Neural crest cell (in vitro differentiated cells): ENCODE measurements at regions not wholly inside any gene's neighbourhood (a gene's known extent, or its start where the extent isn't known, plus 50 kb on each side); places are given as distances from the start of the nearest gene placed in this dataset.

ENCODE experiments used
- DNase-seq: peaks from one replicate; pipeline ENCODE4 v3.0.0; 2021; ENCODE audit warnings: low read depth, mixed read lengths, low spot score
- H3K27ac Mint-ChIP-seq: one replicate; pipeline ENCODE4 v1.8.0; 2021; ENCODE audit warnings: mild to moderate bottlenecking, mixed read lengths; ENCODE audit not compliant: unreplicated experiment
- H3K27me3 Mint-ChIP-seq: 2 replicates; pipeline ENCODE4 v1.8.0; 2021; ENCODE audit warnings: low read depth, mild to moderate bottlenecking, mixed read lengths
- H3K36me3 Mint-ChIP-seq: 2 replicates; pipeline ENCODE4 v1.8.0; 2021; ENCODE audit warnings: low read depth, mild to moderate bottlenecking, mixed read lengths
- H3K4me1 Mint-ChIP-seq: 2 replicates; pipeline ENCODE4 v1.8.0; 2021; ENCODE audit warnings: mixed read lengths
- H3K4me3 Mint-ChIP-seq: one replicate; pipeline ENCODE4 v1.8.0; 2021; ENCODE audit warnings: mild to moderate bottlenecking, mixed read lengths
- H3K9me3 Mint-ChIP-seq: 2 replicates; pipeline ENCODE4 v1.8.0; 2021; ENCODE audit warnings: mixed read lengths
- TF ChIP-seq, protein P1 (sequence below): fragments of 200-600 bp; sonication (generic); conservative IDR thresholded peaks from 2 replicates; pipeline ENCODE4 v1.5.0; 2021; ENCODE audit warnings: antibody characterized with exemption, mild to moderate bottlenecking

DNA sequence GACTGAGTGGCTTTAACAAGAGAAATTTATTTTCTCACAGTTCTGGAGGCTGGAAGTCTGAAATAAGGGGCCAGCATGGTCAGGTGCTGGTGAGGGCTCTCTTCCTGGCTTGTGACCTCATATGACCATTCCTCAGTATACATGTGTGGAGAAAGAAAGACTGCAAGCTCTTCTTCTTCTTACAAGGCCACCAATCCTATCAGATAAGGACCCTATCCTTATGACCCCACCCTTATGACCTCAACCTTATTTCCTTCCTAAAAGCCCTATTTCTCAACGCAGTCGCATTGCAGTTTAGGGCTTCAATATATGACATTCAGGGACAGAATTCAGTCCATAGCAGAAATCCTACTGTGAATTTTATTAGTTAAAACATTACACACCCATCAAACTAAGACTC, 124.4 kb upstream of the RAG2 start:
- no peaks in the 10 kb centered on the region for H3K9me3 Mint-ChIP-seq
- no peaks in the 10 kb centered on the region for H3K4me1 Mint-ChIP-seq
- H3K36me3 Mint-ChIP-seq = no peaks in the 10 kb centered on the region
- DNase-seq = no peak
- H3K27ac Mint-ChIP-seq = no peak overlapping the region
- TF ChIP-seq, protein P1, sequence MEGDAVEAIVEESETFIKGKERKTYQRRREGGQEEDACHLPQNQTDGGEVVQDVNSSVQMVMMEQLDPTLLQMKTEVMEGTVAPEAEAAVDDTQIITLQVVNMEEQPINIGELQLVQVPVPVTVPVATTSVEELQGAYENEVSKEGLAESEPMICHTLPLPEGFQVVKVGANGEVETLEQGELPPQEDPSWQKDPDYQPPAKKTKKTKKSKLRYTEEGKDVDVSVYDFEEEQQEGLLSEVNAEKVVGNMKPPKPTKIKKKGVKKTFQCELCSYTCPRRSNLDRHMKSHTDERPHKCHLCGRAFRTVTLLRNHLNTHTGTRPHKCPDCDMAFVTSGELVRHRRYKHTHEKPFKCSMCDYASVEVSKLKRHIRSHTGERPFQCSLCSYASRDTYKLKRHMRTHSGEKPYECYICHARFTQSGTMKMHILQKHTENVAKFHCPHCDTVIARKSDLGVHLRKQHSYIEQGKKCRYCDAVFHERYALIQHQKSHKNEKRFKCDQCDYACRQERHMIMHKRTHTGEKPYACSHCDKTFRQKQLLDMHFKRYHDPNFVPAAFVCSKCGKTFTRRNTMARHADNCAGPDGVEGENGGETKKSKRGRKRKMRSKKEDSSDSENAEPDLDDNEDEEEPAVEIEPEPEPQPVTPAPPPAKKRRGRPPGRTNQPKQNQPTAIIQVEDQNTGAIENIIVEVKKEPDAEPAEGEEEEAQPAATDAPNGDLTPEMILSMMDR = no peak
- H3K27me3 Mint-ChIP-seq = peaks cover 15% of the 10 kb centered on the region
- no peak overlapping the region for H3K4me3 Mint-ChIP-seq

DNA sequence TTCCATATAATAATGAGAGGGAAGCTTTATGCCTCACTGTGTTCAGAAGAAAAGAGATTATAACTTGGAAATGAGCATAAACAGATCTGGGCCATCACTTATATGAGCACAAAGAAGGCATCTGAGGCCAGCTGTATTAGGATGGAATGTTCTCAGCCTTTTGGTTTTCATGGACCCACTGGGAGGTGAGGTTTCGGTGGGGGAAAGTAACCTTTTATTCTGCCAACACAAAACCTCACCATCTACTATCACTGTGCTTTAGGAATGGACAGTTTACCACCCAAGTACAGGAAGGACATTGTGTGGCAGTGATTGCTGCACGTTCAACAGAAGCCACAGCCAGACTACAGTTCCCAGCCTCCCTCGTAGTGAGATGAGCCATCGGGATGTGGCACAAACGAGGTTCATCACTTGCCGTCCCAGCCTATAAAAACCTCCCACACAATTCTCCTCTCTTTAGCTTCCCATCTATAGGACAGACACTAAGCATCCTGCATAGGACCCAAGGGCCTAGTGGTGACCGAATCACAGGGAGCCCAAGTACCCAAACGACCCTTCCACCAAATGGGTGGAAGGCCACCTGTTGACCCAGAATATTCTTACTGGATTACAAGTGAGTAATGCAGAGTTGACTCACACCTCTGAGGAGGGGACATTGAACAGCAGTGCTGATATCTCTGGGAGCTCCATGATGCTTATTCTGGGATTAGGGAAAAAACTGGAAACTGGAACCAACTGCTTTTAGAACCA, 121.5 kb upstream of the RAG2 start:
- Mint-ChIP-seq H3K36me3 (no peaks in the 10 kb centered on the region), H3K9me3 (no peaks in the 10 kb centered on the region), H3K4me1 (no peaks in the 10 kb centered on the region), H3K27me3 (peaks cover 18% of the 10 kb centered on the region), H3K27ac (peak overlapping the region; percentile 22), H3K4me3 (no peak overlapping the region)
- TF ChIP-seq, protein P1 = no peak
- no peak for DNase-seq

DNA sequence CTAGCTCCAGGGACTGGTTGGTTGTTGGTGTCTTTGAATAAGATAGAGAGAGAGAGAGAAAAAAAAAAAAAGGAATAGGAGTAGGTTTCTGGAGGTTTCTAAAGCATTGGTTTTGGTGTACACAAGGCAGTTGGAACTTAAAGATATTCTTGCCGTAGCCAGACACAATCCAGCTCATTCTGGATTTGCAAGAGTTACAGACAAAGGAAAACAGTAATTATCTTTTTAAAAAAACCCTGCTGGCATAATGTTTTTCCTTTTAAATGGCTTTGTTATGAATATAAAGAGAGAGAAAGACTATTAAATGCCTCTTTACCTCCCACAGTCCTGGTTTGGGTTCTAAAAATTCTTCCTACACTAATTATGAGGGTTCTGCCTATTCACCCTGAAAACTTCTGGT, 120.4 kb upstream of the RAG2 start:
- Mint-ChIP-seq H3K9me3 (no peaks in the 10 kb centered on the region), H3K27me3 (peaks cover 21% of the 10 kb centered on the region), H3K27ac (no peak overlapping the region), H3K4me1 (no peaks in the 10 kb centered on the region), H3K36me3 (no peaks in the 10 kb centered on the region), H3K4me3 (no peak overlapping the region)
- no peak for DNase-seq
- TF ChIP-seq, protein P1 = no peak

DNA sequence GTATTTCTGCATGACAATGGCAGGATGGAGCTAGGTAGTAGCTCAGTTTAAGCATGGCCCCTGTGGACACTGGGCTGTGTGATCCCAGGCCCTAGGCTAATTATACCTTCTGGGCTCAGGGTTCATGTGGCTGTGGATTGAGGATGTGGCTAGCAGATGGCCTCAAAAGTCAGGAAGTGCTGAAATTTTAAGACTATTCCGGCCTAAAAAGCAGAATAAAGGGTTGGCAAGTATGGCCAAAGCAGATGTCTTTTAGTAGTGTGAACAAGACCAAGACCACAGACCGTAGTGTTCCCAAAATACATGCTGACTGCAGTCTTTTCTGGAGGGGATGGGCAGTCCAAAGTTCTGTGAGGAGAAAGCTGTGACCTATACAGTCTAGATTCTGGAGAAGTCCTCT, 115.7 kb upstream of the RAG2 start:
- Mint-ChIP-seq H3K4me3 (no peak overlapping the region), H3K4me1 (no peaks in the 10 kb centered on the region), H3K36me3 (no peaks in the 10 kb centered on the region), H3K27me3 (peaks cover 20% of the 10 kb centered on the region), H3K9me3 (no peaks in the 10 kb centered on the region), H3K27ac (no peak overlapping the region)
- no peak for DNase-seq
- TF ChIP-seq, protein P1 = no peak

DNA sequence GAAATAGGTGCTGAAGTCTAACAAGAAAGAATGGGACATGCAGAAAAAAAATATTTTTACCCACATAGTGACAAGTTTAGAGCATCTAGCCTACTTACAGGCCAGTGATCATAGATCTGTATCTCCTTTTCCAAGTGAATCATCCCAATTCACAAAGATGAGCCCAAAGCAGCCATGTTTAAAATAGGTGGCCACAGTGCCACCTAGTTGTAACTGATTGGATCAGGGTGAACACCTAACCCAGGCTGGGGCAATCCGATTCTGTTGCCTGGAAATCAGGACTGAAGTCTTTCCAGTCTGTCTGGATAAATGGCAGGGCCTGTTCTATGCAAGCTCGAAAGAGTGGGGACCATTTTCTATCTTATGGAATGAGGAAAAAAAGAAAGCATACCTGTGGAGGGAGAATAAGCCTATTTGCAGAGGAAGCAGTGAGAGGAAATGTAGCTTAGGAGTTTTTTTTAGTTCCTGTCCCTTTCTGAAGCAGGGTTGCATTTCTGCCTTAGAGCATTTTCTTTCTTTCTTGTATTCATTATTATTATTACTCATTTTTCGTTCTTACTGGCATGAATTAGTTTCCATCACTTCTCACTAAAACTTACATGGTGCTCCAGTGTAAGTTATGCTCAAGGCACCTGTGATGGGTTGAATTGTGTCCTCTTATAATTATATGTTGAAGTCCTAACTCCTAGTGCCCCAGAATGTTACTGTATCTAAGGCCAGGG, 113.2 kb upstream of the RAG2 start:
- Mint-ChIP-seq H3K27me3 (peaks cover 23% of the 10 kb centered on the region), H3K9me3 (no peaks in the 10 kb centered on the region), H3K27ac (no peak overlapping the region), H3K36me3 (no peaks in the 10 kb centered on the region), H3K4me1 (no peaks in the 10 kb centered on the region), H3K4me3 (no peak overlapping the region)
- DNase-seq = no peak
- TF ChIP-seq, protein P1 = no peak
